Activated naive CD4-positive, alpha-beta T cell treated with anti-CD3 and anti-CD28 coated beads, Interleukin-2, amount 50 U/mL, for 72 hours (primary cell): ENCODE measurements at regions not wholly inside any gene's neighbourhood (a gene's known extent, or its start where the extent isn't known, plus 50 kb on each side); places are given as distances from the start of the nearest gene placed in this dataset.

ENCODE experiments used
- ATAC-seq, 2 donors: fragments of 150-1000 bp; cut with Tn5 transposase; 2 replicates each; pipeline ENCODE4 v1.10.0; 2021; ENCODE audit warnings: mild to moderate bottlenecking in 2 of 2, moderate library complexity in 2 of 2
- DNase-seq, 2 donors: peaks; one replicate each; pipeline ENCODE4 v3.0.0; 2021 to 2022; ENCODE audit warnings: low spot score in 2 of 2
- H3K27ac Mint-ChIP-seq, 2 donors: one replicate each; pipeline ENCODE4 v1.8.0; 2022; ENCODE audit warnings: mild to moderate bottlenecking in 2 of 2, mixed read lengths in 2 of 2
- H3K36me3 Mint-ChIP-seq, 2 donors: one replicate each; pipeline ENCODE4 v1.8.0; 2022; ENCODE audit warnings: mixed read lengths in 2 of 2
- H3K9me3 Mint-ChIP-seq, 2 donors: one replicate each; pipeline ENCODE4 v1.8.0; 2022; ENCODE audit warnings: mixed read lengths in 2 of 2

DNA sequence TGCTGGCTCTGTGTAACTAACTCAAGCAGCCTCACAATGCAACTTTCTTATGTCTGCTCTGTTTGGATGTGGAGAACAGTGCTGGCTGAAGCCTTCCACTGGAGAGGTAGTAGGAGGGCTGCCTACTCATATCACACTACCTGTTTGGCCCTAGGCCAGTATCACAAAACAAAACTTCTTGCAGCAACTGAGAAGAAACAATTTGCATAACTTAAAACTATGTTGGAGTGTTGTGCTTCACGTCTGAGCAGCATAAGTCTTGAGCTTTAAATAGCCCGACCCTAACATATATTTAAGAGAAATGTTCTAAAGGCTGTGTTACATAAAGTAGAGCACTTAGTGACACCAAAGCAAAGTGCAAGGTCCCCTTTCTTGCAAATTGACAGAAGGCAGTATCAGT, 204.9 kb upstream of the ACVR2A start:
- Mint-ChIP-seq H3K27ac (no peak overlapping the region), H3K9me3 (peaks cover 3 to 10% of the 10 kb centered on the region in 2 donors), H3K36me3 (no peaks in the 10 kb centered on the region)
- no peak for DNase-seq
- ATAC-seq = peak in 1 of 2 donors; percentile 59

- Mint-ChIP-seq H3K36me3 (no peaks in the 10 kb centered on the region), H3K27ac (peak overlapping the region in 1 of 2 donors; percentile 83), H3K9me3 (peaks cover 3 to 10% of the 10 kb centered on the region in 2 donors)
- ATAC-seq (no peak), DNase-seq (no peak)
Observed at GRCh38 chr2:147639386-147639785, 205.4 kb upstream of the ACVR2A start.

GRCh38 chr2:147636886-147637285, 207.9 kb upstream of the ACVR2A start:
- DNase-seq = no peak
- H3K27ac Mint-ChIP-seq = no peak overlapping the region
- ATAC-seq = no peak
- peaks cover 3 to 9% of the 10 kb centered on the region in 2 donors for H3K9me3 Mint-ChIP-seq
- no peaks in the 10 kb centered on the region for H3K36me3 Mint-ChIP-seq

GRCh38 chr2:147636238-147636882, 208.5 kb upstream of the ACVR2A start:
- H3K27ac Mint-ChIP-seq = no peak overlapping the region

DNA sequence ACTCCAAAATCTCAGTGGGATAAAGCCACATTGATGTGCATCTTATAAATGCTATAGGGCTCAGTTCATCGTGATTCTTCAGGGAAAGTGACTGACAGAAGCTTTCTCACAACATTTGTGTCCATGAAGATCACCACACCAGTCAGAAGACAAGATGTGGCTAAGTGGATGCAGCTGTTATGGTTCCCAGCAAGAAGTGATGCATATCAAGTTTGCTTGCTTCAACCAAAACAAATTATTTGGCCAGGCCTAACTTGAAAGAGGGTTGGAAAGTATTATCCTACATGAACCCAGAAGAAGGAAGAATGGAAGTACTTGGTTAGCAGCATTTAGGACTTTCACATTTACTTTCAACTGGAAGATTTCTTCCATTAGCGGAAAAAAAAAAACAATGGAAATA, 210.0 kb upstream of the ACVR2A start:
- peak in 1 of 2 donors; percentile 11 for ATAC-seq
- H3K27ac Mint-ChIP-seq = peak overlapping the region in 1 of 2 donors; percentile 38
- DNase-seq = no peak

More at GRCh38 chr2:147636238-147636882, 208.5 kb upstream of the ACVR2A start:
- DNase-seq (no peak), ATAC-seq (peak in 1 of 2 donors; percentile 17)
- Mint-ChIP-seq H3K9me3 (peaks cover 0 to 4% of the 10 kb centered on the region in 2 donors), H3K36me3 (no peaks in the 10 kb centered on the region)

GRCh38 chr2:147632198-147632597, 212.6 kb upstream of the ACVR2A start:
- Mint-ChIP-seq H3K9me3 (peaks cover 4 to 5% of the 10 kb centered on the region in 2 donors), H3K27ac (no peak overlapping the region), H3K36me3 (peaks cover 0 to 6% of the 10 kb centered on the region in 2 donors)
- ATAC-seq (no peak), DNase-seq (no peak)

More for the DNA sequence above, 210.0 kb upstream of the ACVR2A start:
- Mint-ChIP-seq H3K9me3 (peaks cover 3 to 8% of the 10 kb centered on the region in 2 donors), H3K36me3 (peaks cover 0 to 5% of the 10 kb centered on the region in 2 donors)

- DNase-seq (no peak), ATAC-seq (no peak)
- peaks cover 4 to 5% of the 10 kb centered on the region in 2 donors for H3K9me3 Mint-ChIP-seq
- peak overlapping the region; percentile 13 to 81 for H3K27ac Mint-ChIP-seq
- H3K36me3 Mint-ChIP-seq = peaks cover 0 to 6% of the 10 kb centered on the region in 2 donors
Observed at GRCh38 chr2:147631294-147631693, 213.5 kb upstream of the ACVR2A start.

GRCh38 chr2:147630585-147630984, 214.2 kb upstream of the ACVR2A start:
- H3K27ac Mint-ChIP-seq = peak overlapping the region; percentile 81
- ATAC-seq (peak; percentile 82 to 84), DNase-seq (no peak)
- H3K9me3 Mint-ChIP-seq = peaks cover 4 to 5% of the 10 kb centered on the region in 2 donors
- peaks cover 0 to 6% of the 10 kb centered on the region in 2 donors for H3K36me3 Mint-ChIP-seq

- Mint-ChIP-seq H3K27ac (peak overlapping the region; percentile 39 to 73), H3K9me3 (peaks cover 4 to 5% of the 10 kb centered on the region in 2 donors), H3K36me3 (peaks cover 6 to 7% of the 10 kb centered on the region in 2 donors)
- DNase-seq (no peak), ATAC-seq (peak; percentile 42 to 58)
Observed at GRCh38 chr2:147628971-147629421, 215.8 kb upstream of the ACVR2A start.

DNA sequence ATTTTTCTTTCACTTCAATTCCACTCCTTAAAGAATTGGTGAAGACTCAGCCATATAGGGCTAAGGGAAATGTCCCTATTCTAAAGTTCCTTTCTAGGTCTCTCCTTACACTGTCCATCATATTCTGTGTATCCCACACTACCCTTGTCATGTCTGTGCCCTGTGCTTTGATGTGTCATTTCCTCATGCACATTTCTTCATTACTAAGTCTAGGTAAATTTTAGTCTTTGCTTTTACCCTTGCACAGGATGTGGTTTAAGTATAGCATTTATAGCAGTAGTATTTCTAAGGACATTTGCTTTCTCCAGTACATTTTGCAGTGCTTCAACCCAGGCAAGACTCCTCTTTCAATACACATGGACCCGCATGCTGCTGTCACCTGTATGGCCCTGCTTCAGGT, 221.5 kb upstream of the ACVR2A start:
- Mint-ChIP-seq H3K27ac (peak overlapping the region; percentile 15 to 38), H3K36me3 (peaks cover 0 to 7% of the 10 kb centered on the region in 2 donors), H3K9me3 (no peaks in the 10 kb centered on the region)
- peak; percentile 100 for ATAC-seq
- DNase-seq = peak in 1 of 2 donors; percentile 10

GRCh38 chr2:147621656-147622197, 223.1 kb upstream of the ACVR2A start:
- Mint-ChIP-seq H3K27ac (no peak overlapping the region), H3K36me3 (peaks cover 0 to 7% of the 10 kb centered on the region in 2 donors), H3K9me3 (no peaks in the 10 kb centered on the region)
- ATAC-seq (no peak), DNase-seq (no peak)

- DNase-seq (no peak), ATAC-seq (no peak)
- peaks cover 0 to 7% of the 10 kb centered on the region in 2 donors for H3K36me3 Mint-ChIP-seq
- no peaks in the 10 kb centered on the region for H3K9me3 Mint-ChIP-seq
- no peak overlapping the region for H3K27ac Mint-ChIP-seq
Observed at GRCh38 chr2:147619808-147620207, 225.0 kb upstream of the ACVR2A start.

DNA sequence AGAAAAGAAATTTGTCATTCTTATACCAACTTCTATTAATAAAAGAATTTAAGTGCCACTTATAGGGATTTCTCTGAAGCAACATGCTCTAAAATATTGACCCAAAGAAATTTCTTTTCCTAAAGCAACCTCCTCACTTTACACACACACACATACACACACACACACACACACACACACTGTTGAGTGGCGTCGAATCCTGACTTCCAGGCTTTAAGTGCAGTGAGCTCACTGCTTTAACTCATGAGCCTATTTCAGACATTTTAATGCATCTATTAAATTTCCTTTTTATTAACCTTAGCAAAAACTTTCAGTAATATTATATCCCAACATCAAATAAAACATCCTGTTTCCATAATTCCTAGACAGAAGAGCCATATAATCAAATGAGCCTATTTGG, 229.1 kb upstream of the ACVR2A start:
- no peaks in the 10 kb centered on the region for H3K36me3 Mint-ChIP-seq
- H3K9me3 Mint-ChIP-seq = no peaks in the 10 kb centered on the region
- no peak for ATAC-seq
- no peak overlapping the region for H3K27ac Mint-ChIP-seq
- no peak for DNase-seq

DNA sequence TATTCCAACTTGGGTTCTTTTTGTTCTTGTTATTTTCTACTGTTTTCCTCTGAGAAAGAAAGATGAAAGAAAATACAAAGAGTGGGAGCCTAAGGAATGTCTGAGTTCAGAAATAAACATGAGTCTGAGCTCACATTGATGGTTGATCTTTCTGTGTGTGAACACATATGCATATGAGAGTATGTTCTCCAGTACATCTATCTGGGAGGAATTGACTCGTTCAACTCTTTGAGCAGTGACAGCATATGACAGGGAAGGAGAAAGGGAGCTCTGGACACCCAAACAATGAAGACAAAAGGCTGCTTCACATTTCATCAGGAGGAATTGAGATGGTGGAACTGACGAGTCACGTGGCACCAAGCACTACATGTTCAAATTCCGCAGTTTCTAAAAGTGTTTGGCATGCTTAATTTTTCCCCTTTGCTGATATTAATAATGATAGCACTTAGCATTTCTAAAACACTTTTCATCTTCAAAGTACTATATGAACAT, 229.8 kb upstream of the ACVR2A start:
- H3K27ac Mint-ChIP-seq = no peak overlapping the region
- ATAC-seq = no peak
- DNase-seq = no peak
- no peaks in the 10 kb centered on the region for H3K9me3 Mint-ChIP-seq
- H3K36me3 Mint-ChIP-seq = no peaks in the 10 kb centered on the region

DNA sequence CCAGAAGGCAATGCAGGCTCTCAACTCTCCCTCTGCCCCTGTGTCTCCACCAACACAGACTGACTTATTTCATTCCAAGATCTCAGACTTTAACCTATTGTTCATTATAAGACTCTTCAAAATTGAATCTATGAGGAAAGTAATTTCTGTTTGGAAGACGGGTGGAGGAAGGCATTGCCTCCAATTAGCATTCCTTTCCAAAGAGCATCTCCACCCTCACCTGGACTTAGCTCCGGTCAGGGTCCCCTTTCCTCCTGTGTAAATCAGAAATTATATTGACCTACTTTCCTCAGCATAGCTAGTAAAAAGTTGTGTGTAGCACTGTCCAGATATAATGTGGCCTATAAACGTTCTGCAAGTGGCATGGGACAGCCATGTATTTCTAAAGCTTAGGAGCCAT, 230.4 kb upstream of the ACVR2A start:
- Mint-ChIP-seq H3K36me3 (no peaks in the 10 kb centered on the region), H3K27ac (no peak overlapping the region), H3K9me3 (no peaks in the 10 kb centered on the region)
- no peak for DNase-seq
- no peak for ATAC-seq

DNA sequence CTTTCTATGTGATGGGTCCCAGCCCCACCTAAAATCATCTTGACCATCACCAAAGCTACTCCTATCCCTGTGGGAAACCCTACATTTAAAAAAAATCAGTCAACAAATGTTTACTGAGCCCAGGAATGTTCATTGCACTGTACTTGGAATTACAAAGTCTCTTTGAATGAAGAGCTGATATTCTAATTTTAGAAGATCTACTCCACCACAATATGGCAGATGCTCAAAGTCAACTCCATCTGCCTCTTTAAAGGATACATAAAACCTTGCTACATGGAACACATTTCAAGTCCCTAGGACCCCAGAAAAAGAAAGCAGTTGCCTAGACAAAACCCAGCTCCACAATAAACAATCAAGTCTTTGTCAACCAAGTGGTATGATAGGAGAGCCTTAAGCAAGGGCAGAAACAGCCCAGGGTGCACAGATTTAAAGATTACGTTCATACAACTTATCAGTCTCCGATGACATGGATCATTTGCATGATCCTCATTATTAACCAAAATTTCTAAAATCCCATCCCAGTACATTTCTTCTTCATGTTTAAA, 234.3 kb upstream of the ACVR2A start:
- no peak for DNase-seq
- Mint-ChIP-seq H3K27ac (no peak overlapping the region), H3K9me3 (no peaks in the 10 kb centered on the region), H3K36me3 (no peaks in the 10 kb centered on the region)
- no peak for ATAC-seq

- Mint-ChIP-seq H3K27ac (no peak overlapping the region), H3K36me3 (no peaks in the 10 kb centered on the region), H3K9me3 (no peaks in the 10 kb centered on the region)
- DNase-seq (no peak), ATAC-seq (no peak)
Observed at GRCh38 chr2:147609301-147609700, 235.5 kb upstream of the ACVR2A start.
